Heart left ventricle (tissue), 13 donors: ENCODE measurements at regions not wholly inside any gene's neighbourhood (a gene's known extent, or its start where the extent isn't known, plus 50 kb on each side); places are given as distances from the start of the nearest gene placed in this dataset.

Experiments used
- CTCF ChIP-seq, 12 donors: fragments of 200-600 bp; sonication (generic) in 4 of 12; IDR thresholded peaks; one replicate each; pipeline versions ENCODE4 v1.5.0 to v1.8.0; 2018 to 2022; ENCODE audit warnings: antibody characterized with exemption in 12 of 12, mild to moderate bottlenecking in 5 of 12
- POLR2A ChIP-seq, 2 donors: fragments of 450-650 bp; IDR thresholded peaks; one replicate each; pipeline ENCODE4 v1.6.1; 2017; ENCODE audit warnings: antibody characterized with exemption in 2 of 2, mild to moderate bottlenecking in 2 of 2, moderate library complexity in 2 of 2
- donor health status: ischemic (EF 13 %, LVEDD 7.1; RV severe dilation, severe dysfunction).
- donor health status: DM: no; HTN: yes; CAD: no.
- donor health status: DM: no; HTN: no; CAD: no.
- donor health status: ischemic (EF 25% LVEDD 6.9; RV normal size, moderate dysfunction).
- donor health status: ischemic (EF 25% LVEDD 5.7; RV mildly dilated, moderate dysfunction).
- donor health status: ischemic (EF 35%, LVEDD 5.7; RV mildly dilated, moderate dysfunction).
- donor health status: nonischemic (EF 11% LVEDD 7.7; RV severe dilation, severe dysfunction).
- donor health status: DM: yes; HTN: yes; CAD: no.
- donor health status: PGD.
- donor health status: ischemic (EF 29% LVEDD 5.4; RV normal size, mild dysfunction).
- donor health status: nonischemic (EF 23%, LVEDD 6.1; RV moderate dilation, normal function).

GRCh38 chr2:58429014-58429875 lies 188.1 kb upstream of the FANCL start:
- TF ChIP-seq CTCF (IDR thresholded peaks at IDR 0.05) (no peak), POLR2A (IDR thresholded peaks at IDR 0.05) (no peak)
